Body of pancreas (tissue), 4 donors: ENCODE measurements at regions not wholly inside any gene's neighbourhood (a gene's known extent, or its start where the extent isn't known, plus 50 kb on each side); places are given as distances from the start of the nearest gene placed in this dataset.

Source experiments
- ATAC-seq: fragments of 150-250 bp; one replicate; pipeline ENCODE4 v1.9.1; 2016
- DNase-seq, 4 donors: peaks; one replicate each; pipeline ENCODE4 v3.0.0-alpha.2; 2019
- H3K27ac ChIP-seq, 4 donors: fragments of 200-600 bp; sonication (generic); 1 replicate in 3 of 4; 2 replicates in 1 of 4; pipeline versions ENCODE4 v1.5.1 to v1.6.1; 2016 to 2019; ENCODE audit warnings: mild to moderate bottlenecking in 1 of 4, mixed read lengths in 1 of 4, moderate library complexity in 1 of 4
- H3K27me3 ChIP-seq, 2 donors: fragments of 200-600 bp; sonication (generic); one replicate each; pipeline ENCODE4 v1.6.0; 2016; ENCODE audit warnings: mild to moderate bottlenecking in 1 of 2
- H3K36me3 ChIP-seq, 2 donors: fragments of 200-600 bp; sonication (generic); replicated peaks in 1 of 2; 2 replicates each; pipeline ENCODE4 v1.5.1; 2016; ENCODE audit warnings: low read depth in 2 of 2; ENCODE audit not compliant: insufficient read depth in 1 of 2
- H3K4me1 ChIP-seq: fragments of 200-600 bp; sonication (generic); one replicate; pipeline ENCODE4 v1.6.0; 2016
- H3K4me3 ChIP-seq, 2 donors: fragments of 200-600 bp; sonication (generic); 1 replicate in 1 of 2; 2 replicates in 1 of 2; pipeline ENCODE4 v1.5.1; 2016 to 2019
- H3K9me3 ChIP-seq, 3 donors: fragments of 200-600 bp; sonication (generic); 1 replicate in 2 of 3; 2 replicates in 1 of 3; pipeline ENCODE4 v1.5.1; 2016
- POLR2A ChIP-seq, 3 donors: fragments of 450-650 bp; IDR thresholded peaks; one replicate each; pipeline ENCODE4 v1.6.1; 2016; ENCODE audit warnings: antibody characterized with exemption in 3 of 3, mild to moderate bottlenecking in 2 of 3
- WGBS, 2 donors: methylation state at CpG; one replicate each; pipeline ENCODE4 v1.1.5; 2017; 5-methylcytosine and 5-hydroxymethylcytosine counted together
- intact Hi-C: fragments of 100-400 bp; cut with DNase I; formaldehyde crosslinking; loops from one replicate; pipeline ENCODE4 v1.15.1; 2023
- TF ChIP-seq, protein P1 (sequence below), 7 experiments: fragments of 450-650 bp in 4 of 7; fragments of 200-600 bp in 3 of 7; sonication (generic) in 3 of 7; IDR thresholded peaks; one replicate each; pipeline ENCODE4 v1.5.1; 2016 to 2019; ENCODE audit warnings: antibody characterized with exemption in 7 of 7

DNA sequence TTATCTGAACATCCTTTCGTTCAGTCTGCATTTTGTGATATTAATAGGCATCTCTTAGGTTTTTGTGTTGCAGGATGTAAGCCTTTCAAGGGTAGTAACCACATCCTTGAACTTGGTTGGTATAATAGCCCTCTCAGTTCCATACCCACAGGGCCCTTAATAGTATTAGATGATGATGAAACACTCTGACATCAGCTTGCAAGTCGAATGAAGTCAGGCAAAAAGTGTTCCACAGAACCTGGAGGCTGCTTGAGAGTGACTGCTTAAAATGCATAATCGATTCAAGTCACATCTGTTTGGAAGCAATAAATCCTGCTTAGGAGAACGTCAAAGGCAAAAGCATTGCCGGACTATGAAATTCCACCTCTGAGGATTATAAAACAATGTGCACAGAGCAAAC lies 415.6 kb upstream of the KAZN start:
- H3K4me1 ChIP-seq: no peaks in the 10 kb centered on the region
- intact Hi-C loops: no loop called here
- no peaks in the 10 kb centered on the region for H3K9me3 ChIP-seq
- H3K36me3 ChIP-seq: no peaks in the 10 kb centered on the region
- H3K4me3 ChIP-seq: no peak overlapping the region
- H3K27me3 ChIP-seq: no peaks in the 10 kb centered on the region
- TF ChIP-seq, protein P1, sequence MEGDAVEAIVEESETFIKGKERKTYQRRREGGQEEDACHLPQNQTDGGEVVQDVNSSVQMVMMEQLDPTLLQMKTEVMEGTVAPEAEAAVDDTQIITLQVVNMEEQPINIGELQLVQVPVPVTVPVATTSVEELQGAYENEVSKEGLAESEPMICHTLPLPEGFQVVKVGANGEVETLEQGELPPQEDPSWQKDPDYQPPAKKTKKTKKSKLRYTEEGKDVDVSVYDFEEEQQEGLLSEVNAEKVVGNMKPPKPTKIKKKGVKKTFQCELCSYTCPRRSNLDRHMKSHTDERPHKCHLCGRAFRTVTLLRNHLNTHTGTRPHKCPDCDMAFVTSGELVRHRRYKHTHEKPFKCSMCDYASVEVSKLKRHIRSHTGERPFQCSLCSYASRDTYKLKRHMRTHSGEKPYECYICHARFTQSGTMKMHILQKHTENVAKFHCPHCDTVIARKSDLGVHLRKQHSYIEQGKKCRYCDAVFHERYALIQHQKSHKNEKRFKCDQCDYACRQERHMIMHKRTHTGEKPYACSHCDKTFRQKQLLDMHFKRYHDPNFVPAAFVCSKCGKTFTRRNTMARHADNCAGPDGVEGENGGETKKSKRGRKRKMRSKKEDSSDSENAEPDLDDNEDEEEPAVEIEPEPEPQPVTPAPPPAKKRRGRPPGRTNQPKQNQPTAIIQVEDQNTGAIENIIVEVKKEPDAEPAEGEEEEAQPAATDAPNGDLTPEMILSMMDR (IDR thresholded peaks at IDR 0.05): no peak
- no peak for TF ChIP-seq POLR2A (IDR thresholded peaks at IDR 0.05)
- ATAC-seq (no peak), DNase-seq (no peak)
- 67 to 85% methylated on average over 5 of the region's 5 CpGs for WGBS, 2 donors
- no peak overlapping the region for H3K27ac ChIP-seq

DNA sequence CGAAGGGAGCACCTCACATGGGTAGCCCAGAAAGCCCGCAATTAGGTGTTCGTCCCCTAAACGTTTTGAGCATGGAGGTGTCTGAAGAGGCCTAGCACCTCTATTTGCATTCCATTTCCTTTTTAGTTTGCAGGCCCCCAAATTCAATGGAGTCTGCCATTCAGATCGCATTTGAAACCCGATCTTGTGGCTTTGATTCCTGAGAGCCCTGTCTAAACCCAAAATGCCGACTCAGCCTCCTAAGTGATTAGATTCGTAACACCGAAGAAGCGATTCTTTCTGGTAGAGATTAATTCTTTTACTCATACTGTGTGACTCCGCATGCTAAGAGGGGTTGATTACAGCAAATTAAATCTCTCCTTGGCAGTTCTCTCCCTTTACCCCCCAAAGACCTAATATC lies 415.2 kb upstream of the KAZN start:
- no peak for TF ChIP-seq POLR2A (IDR thresholded peaks at IDR 0.05)
- TF ChIP-seq, protein P1 (IDR thresholded peaks at IDR 0.05): no peak
- Histone ChIP-seq H3K27ac (no peak overlapping the region), H3K4me3 (no peak overlapping the region), H3K4me1 (no peaks in the 10 kb centered on the region), H3K9me3 (no peaks in the 10 kb centered on the region), H3K36me3 (no peaks in the 10 kb centered on the region), H3K27me3 (no peaks in the 10 kb centered on the region)
- DNase-seq (no peak), ATAC-seq (no peak)
- intact Hi-C loops: no loop called here
- WGBS, 2 donors: 80 to 84% methylated on average over 11 of the region's 11 CpGs

DNA sequence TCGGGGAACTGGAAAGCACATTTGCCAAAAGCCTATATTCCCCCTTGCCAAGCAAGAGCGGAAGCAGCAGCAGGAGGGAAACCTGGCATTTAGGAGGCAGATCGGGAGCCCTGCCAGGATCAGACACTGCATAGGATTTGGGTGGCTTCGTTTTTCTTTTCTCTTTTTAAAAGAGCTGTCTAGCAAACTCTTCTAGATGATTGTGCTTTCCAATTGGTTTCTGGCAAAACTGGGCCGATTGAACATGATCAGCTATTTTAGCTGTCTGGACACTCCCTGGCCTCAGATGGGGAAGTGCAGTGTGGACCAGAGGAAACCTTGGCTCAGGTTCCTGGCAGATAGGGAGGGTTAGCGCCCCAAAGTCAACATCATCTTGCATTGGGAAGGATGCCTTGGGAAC lies 414.0 kb upstream of the KAZN start:
- no peak overlapping the region for H3K27ac ChIP-seq
- DNase-seq (no peak), ATAC-seq (no peak)
- no peaks in the 10 kb centered on the region for H3K4me1 ChIP-seq
- intact Hi-C loops: no loop called here
- no peaks in the 10 kb centered on the region for H3K27me3 ChIP-seq
- H3K36me3 ChIP-seq: no peaks in the 10 kb centered on the region
- no peaks in the 10 kb centered on the region for H3K9me3 ChIP-seq
- 48 to 61% methylated on average over 6 of the region's 6 CpGs for WGBS, 2 donors
- no peak overlapping the region for H3K4me3 ChIP-seq
- no peak for TF ChIP-seq POLR2A (IDR thresholded peaks at IDR 0.05)
- TF ChIP-seq, protein P1 (IDR thresholded peaks at IDR 0.05): no peak

DNA sequence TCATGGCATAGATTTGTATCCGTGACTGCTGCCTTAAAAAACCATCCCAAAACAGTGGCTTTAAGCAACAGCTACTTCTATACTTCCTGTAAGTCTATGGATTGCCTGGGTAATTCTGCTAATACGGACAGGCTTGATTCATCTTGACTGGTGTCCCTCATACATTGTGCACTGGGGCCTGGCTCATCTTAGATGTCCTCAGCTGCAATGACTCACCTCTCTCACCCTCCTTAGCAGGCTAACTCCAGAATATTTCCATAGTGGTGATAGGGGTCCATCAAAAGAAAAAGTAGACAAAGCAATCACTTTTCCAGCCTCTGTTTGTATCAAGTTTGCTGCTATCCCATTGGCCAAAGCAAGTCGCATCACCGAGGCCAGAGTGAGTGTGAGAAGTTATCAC lies 409.1 kb upstream of the KAZN start:
- DNase-seq (no peak), ATAC-seq (no peak)
- intact Hi-C loops: no loop called here
- Histone ChIP-seq H3K27ac (no peak overlapping the region), H3K27me3 (no peaks in the 10 kb centered on the region), H3K4me1 (no peaks in the 10 kb centered on the region), H3K4me3 (no peak overlapping the region), H3K36me3 (no peaks in the 10 kb centered on the region), H3K9me3 (no peaks in the 10 kb centered on the region)
- WGBS, 2 donors: 85 to 86% methylated on average over 4 of the region's 4 CpGs
- no peak for TF ChIP-seq POLR2A (IDR thresholded peaks at IDR 0.05)
- TF ChIP-seq, protein P1 (IDR thresholded peaks at IDR 0.05): no peak

DNA sequence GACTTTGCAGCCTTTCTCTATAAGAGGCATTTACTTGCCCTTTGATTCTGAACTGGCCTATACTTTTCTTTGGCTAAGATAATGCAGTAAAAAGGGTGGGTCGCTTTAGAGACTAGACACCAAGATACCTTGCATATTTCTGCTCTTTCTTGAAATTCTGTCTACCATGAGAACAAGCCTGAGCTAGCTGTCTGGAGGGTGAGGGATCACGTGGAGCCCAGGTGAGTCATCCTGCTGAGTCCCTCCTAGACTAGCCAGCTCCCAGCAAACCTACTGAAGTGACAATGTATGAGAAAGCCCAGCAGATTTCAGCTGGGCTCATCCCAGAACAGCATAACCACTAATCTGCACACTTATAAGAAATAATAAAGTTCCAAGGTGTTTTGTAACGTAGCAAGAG lies 408.0 kb upstream of the KAZN start:
- Histone ChIP-seq H3K27me3 (no peaks in the 10 kb centered on the region), H3K4me1 (no peaks in the 10 kb centered on the region), H3K27ac (no peak overlapping the region), H3K4me3 (no peak overlapping the region), H3K36me3 (no peaks in the 10 kb centered on the region), H3K9me3 (no peaks in the 10 kb centered on the region)
- ATAC-seq (no peak), DNase-seq (no peak)
- WGBS, 2 donors: 54 to 65% methylated on average over 3 of the region's 3 CpGs
- TF ChIP-seq, protein P1 (IDR thresholded peaks at IDR 0.05): no peak
- TF ChIP-seq POLR2A (IDR thresholded peaks at IDR 0.05): no peak
- intact Hi-C loops: no loop called here
